ENCODE measurements at regions not wholly inside any gene's neighbourhood (a gene's known extent, or its start where the extent isn't known, plus 50 kb on each side); places are given as distances from the start of the nearest gene placed in this dataset.

- TF ChIP-seq, protein P1, sequence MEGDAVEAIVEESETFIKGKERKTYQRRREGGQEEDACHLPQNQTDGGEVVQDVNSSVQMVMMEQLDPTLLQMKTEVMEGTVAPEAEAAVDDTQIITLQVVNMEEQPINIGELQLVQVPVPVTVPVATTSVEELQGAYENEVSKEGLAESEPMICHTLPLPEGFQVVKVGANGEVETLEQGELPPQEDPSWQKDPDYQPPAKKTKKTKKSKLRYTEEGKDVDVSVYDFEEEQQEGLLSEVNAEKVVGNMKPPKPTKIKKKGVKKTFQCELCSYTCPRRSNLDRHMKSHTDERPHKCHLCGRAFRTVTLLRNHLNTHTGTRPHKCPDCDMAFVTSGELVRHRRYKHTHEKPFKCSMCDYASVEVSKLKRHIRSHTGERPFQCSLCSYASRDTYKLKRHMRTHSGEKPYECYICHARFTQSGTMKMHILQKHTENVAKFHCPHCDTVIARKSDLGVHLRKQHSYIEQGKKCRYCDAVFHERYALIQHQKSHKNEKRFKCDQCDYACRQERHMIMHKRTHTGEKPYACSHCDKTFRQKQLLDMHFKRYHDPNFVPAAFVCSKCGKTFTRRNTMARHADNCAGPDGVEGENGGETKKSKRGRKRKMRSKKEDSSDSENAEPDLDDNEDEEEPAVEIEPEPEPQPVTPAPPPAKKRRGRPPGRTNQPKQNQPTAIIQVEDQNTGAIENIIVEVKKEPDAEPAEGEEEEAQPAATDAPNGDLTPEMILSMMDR (IDR thresholded peaks at IDR 0.05 in 8 of 11, conservative IDR thresholded peaks at IDR 0.05 in 3 of 11) = no peak
- TF ChIP-seq POLR2AphosphoS5 (IDR thresholded peaks at IDR 0.05) (no peak), POLR2A (IDR thresholded peaks at IDR 0.05) (no peak)
Measured at GRCh38 chr4:127558088-127558487, 74.7 kb upstream of the INTU start.

Measured in spleen (tissue), 7 donors.